ENCODE measurements at regions not wholly inside any gene's neighbourhood (a gene's known extent, or its start where the extent isn't known, plus 50 kb on each side); places are given as distances from the start of the nearest gene placed in this dataset.

GRCh38 chr4:180285796-180286195, 1957.4 kb upstream of the TENM3 start:
- no peaks in the 10 kb centered on the region for H3K9me2 ChIP-seq (replicated peaks; ENCODE audit: insufficient read depth, low read length)
- TF ChIP-seq EZH2 (optimal IDR thresholded peaks at IDR 0.05; ENCODE audit: low read depth, low read length) (no peak), CTCF (IDR thresholded peaks at IDR 0.05; ENCODE audit: low read length) (no peak), EZH2phosphoT487 (IDR thresholded peaks at IDR 0.05; ENCODE audit: low read length) (no peak)
- no peaks in the 10 kb centered on the region for H3K9me3 ChIP-seq (replicated peaks; ENCODE audit: insufficient read depth, low read length)
- no peak overlapping the region for H3K4me3 ChIP-seq (ENCODE audit: low read length)
- H3K27me3 ChIP-seq (replicated peaks; ENCODE audit: insufficient read depth, low read length), result no peaks in the 10 kb centered on the region
- no peaks in the 10 kb centered on the region for H3K79me2 ChIP-seq (ENCODE audit: low read length)
- H4K20me1 ChIP-seq (ENCODE audit: insufficient read depth, low read length), result no peaks in the 10 kb centered on the region
- H3K36me3 ChIP-seq (replicated peaks; ENCODE audit: insufficient read depth, low read length), result no peaks in the 10 kb centered on the region
- H3K4me2 ChIP-seq (ENCODE audit: low read depth, low read length), result peak overlapping the region; percentile 7; the same call in 1 of the 2 replicates
- H3K27ac ChIP-seq (ENCODE audit: low read length), result no peak overlapping the region; the same call in 1 of the 2 replicates
- peak; percentile 41 for DNase-seq
- H2AFZ ChIP-seq (ENCODE audit: low read length), result no peak overlapping the region
- no peak overlapping the region for H3K9ac ChIP-seq (ENCODE audit: low read length)
- peaks cover 18% of the 10 kb centered on the region for H3K4me1 ChIP-seq (ENCODE audit: low read length)
- H3F3A ChIP-seq (ENCODE audit: insufficient read depth, low read length), result peaks cover 5% of the 10 kb centered on the region; the same call in 1 of the 2 replicates

- TF ChIP-seq EZH2 (optimal IDR thresholded peaks at IDR 0.05; ENCODE audit: low read depth, low read length) (no peak), CTCF (IDR thresholded peaks at IDR 0.05; ENCODE audit: low read length) (no peak), EZH2phosphoT487 (IDR thresholded peaks at IDR 0.05; ENCODE audit: low read length) (no peak)
- Histone ChIP-seq H3K4me3 (ENCODE audit: low read length) (no peak overlapping the region), H3K4me2 (ENCODE audit: low read depth, low read length) (no peak overlapping the region)
Observed at GRCh38 chr4:180292339-180292738, 1950.9 kb upstream of the TENM3 start.

GRCh38 chr4:180296036-180296599, 1947.1 kb upstream of the TENM3 start:
- DNase-seq, result no peak
- Histone ChIP-seq H3K9me3 (replicated peaks; ENCODE audit: insufficient read depth, low read length) (no peaks in the 10 kb centered on the region), H2AFZ (ENCODE audit: low read length) (no peak overlapping the region), H3K79me2 (ENCODE audit: low read length) (no peaks in the 10 kb centered on the region), H4K20me1 (ENCODE audit: insufficient read depth, low read length) (no peaks in the 10 kb centered on the region), H3K4me3 (ENCODE audit: low read length) (no peak overlapping the region), H3K27me3 (replicated peaks; ENCODE audit: insufficient read depth, low read length) (no peaks in the 10 kb centered on the region), H3K4me1 (ENCODE audit: low read length) (no peaks in the 10 kb centered on the region), H3K9ac (ENCODE audit: low read length) (no peak overlapping the region), H3K36me3 (replicated peaks; ENCODE audit: insufficient read depth, low read length) (no peaks in the 10 kb centered on the region), H3K4me2 (ENCODE audit: low read depth, low read length) (no peak overlapping the region), H3F3A (ENCODE audit: insufficient read depth, low read length) (no peaks in the 10 kb centered on the region), H3K27ac (ENCODE audit: low read length) (no peak overlapping the region), H3K9me2 (replicated peaks; ENCODE audit: insufficient read depth, low read length) (no peaks in the 10 kb centered on the region)
- TF ChIP-seq CTCF (IDR thresholded peaks at IDR 0.05; ENCODE audit: low read length), result no peak
- TF ChIP-seq EZH2 (optimal IDR thresholded peaks at IDR 0.05; ENCODE audit: low read depth, low read length), result no peak
- TF ChIP-seq EZH2phosphoT487 (IDR thresholded peaks at IDR 0.05; ENCODE audit: low read length), result no peak

More at GRCh38 chr4:180292339-180292738, 1950.9 kb upstream of the TENM3 start:
- no peaks in the 10 kb centered on the region for H3K9me2 ChIP-seq (replicated peaks; ENCODE audit: insufficient read depth, low read length)
- no peak overlapping the region for H3K27ac ChIP-seq (ENCODE audit: low read length)
- no peaks in the 10 kb centered on the region for H3K9me3 ChIP-seq (replicated peaks; ENCODE audit: insufficient read depth, low read length)
- no peak overlapping the region for H3K9ac ChIP-seq (ENCODE audit: low read length)
- no peaks in the 10 kb centered on the region for H3K36me3 ChIP-seq (replicated peaks; ENCODE audit: insufficient read depth, low read length)
- H3K4me1 ChIP-seq (ENCODE audit: low read length), result no peaks in the 10 kb centered on the region
- no peaks in the 10 kb centered on the region for H3F3A ChIP-seq (ENCODE audit: insufficient read depth, low read length)
- no peaks in the 10 kb centered on the region for H3K27me3 ChIP-seq (replicated peaks; ENCODE audit: insufficient read depth, low read length)
- no peaks in the 10 kb centered on the region for H4K20me1 ChIP-seq (ENCODE audit: insufficient read depth, low read length)
- no peaks in the 10 kb centered on the region for H3K79me2 ChIP-seq (ENCODE audit: low read length)
- DNase-seq, result no peak
- H2AFZ ChIP-seq (ENCODE audit: low read length), result no peak overlapping the region

Data from MM.1S (cell line).